K562 (cell line): ENCODE measurements at regions not wholly inside any gene's neighbourhood (a gene's known extent, or its start where the extent isn't known, plus 50 kb on each side); places are given as distances from the start of the nearest gene placed in this dataset.

Experiments
- ATAC-seq: fragments of 200-7000 bp; cut with Tn5 transposase; 3 replicates; pipeline ENCODE4 v1.9.1; 2020; ENCODE audit warnings: moderate library complexity
- BruUV-seq: library from RNA; stranded (reverse); fragments of 400-500 nt; replicated peaks from 2 replicates; lab custom pipeline; 2021; lab: Mats Ljungman, UMichigan
- CTCF ChIA-PET: fragments of 300-600 bp; formaldehyde crosslinking; extraction: SDS; loops from one replicate; lab custom pipeline; 2021; ENCODE audit warnings: low intra/inter-chr PET ratio; lab: Yijun Ruan, JAX
- POLR2A ChIA-PET: fragments of 300-600, 350-650 bp; sonication (Branson Sonifier 250); formaldehyde crosslinking; extraction: SDS; loops from one replicate; lab custom pipeline; 2021; ENCODE audit warnings: antibody characterized with exemption, inconsistent platforms; lab: Yijun Ruan, JAX
- DNase-seq, 4 experiments: peaks; one replicate each; pipeline versions ENCODE4 v3.0.0 to v3.0.0-alpha.2; 2011 to 2018; ENCODE audit warnings: low spot score in 3 of 4, mixed read lengths in 3 of 4; ENCODE audit errors: extremely low read depth in 1 of 4
- FAIRE-seq: peaks from 2 replicates; lab custom pipeline; 2011; peaks lifted over from hg19 to GRCh38; lab: Jason Lieb, UNC
- H2AFZ ChIP-seq: 2 replicates; pipeline ENCODE4 v1.6.0; 2011; ENCODE audit warnings: low read depth, low read length, control low read depth, inconsistent platforms
- H3K27ac ChIP-seq: fragments of 200-600 bp; 3 replicates; pipeline ENCODE4 v1.8.0; 2011; ENCODE audit warnings: low read depth, mild to moderate bottlenecking, control low read depth, inconsistent platforms, low read length, moderate library complexity, mixed read lengths; ENCODE audit errors: extremely low read depth
- H3K27me3 ChIP-seq, 2 experiments: fragments of 300-600 bp in 1 of 2; 2 replicates in 1 of 2; 3 replicates in 1 of 2; pipeline versions ENCODE4 v1.6.0 to v1.8.0; 2011; ENCODE audit warnings: inconsistent platforms in 2 of 2, low read length in 2 of 2, mild to moderate bottlenecking in 1 of 2, mixed read lengths in 1 of 2, moderate library complexity in 1 of 2; ENCODE audit not compliant: control insufficient read depth in 2 of 2, insufficient read depth in 2 of 2
- H3K36me3 ChIP-seq: fragments of 300-600 bp; 3 replicates; pipeline ENCODE4 v1.8.0; 2011; ENCODE audit warnings: mild to moderate bottlenecking, low read length, inconsistent platforms; ENCODE audit not compliant: control insufficient read depth, insufficient read depth
- H3K4me1 ChIP-seq, 2 experiments: fragments of 200-600 bp in 1 of 2; replicated peaks in 1 of 2; 2 replicates in 1 of 2; 3 replicates in 1 of 2; pipeline versions ENCODE4 v1.5.1 to v1.8.0; 2011; ENCODE audit warnings: inconsistent platforms in 2 of 2, low read length in 2 of 2, mild to moderate bottlenecking in 1 of 2, mixed read lengths in 1 of 2, moderate library complexity in 1 of 2; ENCODE audit not compliant: control insufficient read depth in 2 of 2, insufficient read depth in 2 of 2
- H3K4me2 ChIP-seq: 2 replicates; pipeline ENCODE4 v1.6.1; 2011; ENCODE audit warnings: low read length, control low read depth, inconsistent platforms, mixed read lengths; ENCODE audit not compliant: insufficient read depth
- H3K4me3 ChIP-seq: fragments of 200-600 bp; sonication (generic), shearing (Covaris generic); 2 replicates; pipeline ENCODE4 v1.5.1; 2016; ENCODE audit warnings: control low read depth, inconsistent platforms
- H3K79me2 ChIP-seq: fragments of 200-600 bp; 3 replicates; pipeline ENCODE4 v1.8.0; 2011; ENCODE audit warnings: low read length, inconsistent platforms; ENCODE audit not compliant: control insufficient read depth, insufficient read depth
- H3K9ac ChIP-seq, 2 experiments: 2 replicates each; pipeline versions ENCODE4 v1.6.0 to v1.6.1; 2011; ENCODE audit warnings: low read depth in 2 of 2, low read length in 2 of 2, control low read depth in 1 of 2, inconsistent platforms in 1 of 2, mild to moderate bottlenecking in 1 of 2, mixed read lengths in 1 of 2; ENCODE audit not compliant: insufficient read depth in 1 of 2
- H3K9me1 ChIP-seq: one replicate; pipeline ENCODE4 v1.6.0; 2011; ENCODE audit warnings: inconsistent platforms, mild to moderate bottlenecking, low read length, moderate library complexity; ENCODE audit not compliant: control insufficient read depth, insufficient read depth
- H3K9me3 ChIP-seq: replicated peaks from 2 replicates; pipeline ENCODE4 v1.5.1; 2011; ENCODE audit warnings: low read depth, low read length, inconsistent platforms; ENCODE audit not compliant: control insufficient read depth, insufficient read depth
- H4K20me1 ChIP-seq: replicated peaks from 2 replicates; pipeline ENCODE4 v1.6.1; 2011; ENCODE audit warnings: low read length, inconsistent platforms, mixed read lengths; ENCODE audit not compliant: control insufficient read depth, insufficient read depth
- BCL6 ChIP-seq: fragments of 250-450 bp; sonication (Bioruptor Pico); IDR thresholded peaks from 2 replicates; pipeline ENCODE4 v1.4.0; 2020
- CBX5 ChIP-seq: IDR thresholded peaks from 2 replicates; pipeline ENCODE4 v1.6.1; 2014; ENCODE audit warnings: low read depth, borderline replicate concordance
- CC2D1A ChIP-seq: fragments of 450-650 bp; IDR thresholded peaks from 2 replicates; pipeline ENCODE4 v1.6.1; 2017; ENCODE audit warnings: mild to moderate bottlenecking
- JUN ChIP-seq, 2 experiments: sonication (generic) in 1 of 2; formaldehyde crosslinking in 1 of 2; IDR thresholded peaks; 2 replicates each; pipeline versions ENCODE4 v1.6.1 to v1.8.0; 2012 to 2022; ENCODE audit warnings: borderline replicate concordance in 2 of 2, mild to moderate bottlenecking in 2 of 2, improper control_type of control experiment in 1 of 2, low read depth in 1 of 2, low read length in 1 of 2, missing genetic modification reagents in 1 of 2
- ZC3H4 ChIP-seq: sonication (generic); formaldehyde crosslinking; IDR thresholded peaks from 2 replicates; pipeline ENCODE4 v1.9.0; 2021; ENCODE audit warnings: missing genetic modification reagents, borderline replicate concordance
- ZNF583 ChIP-seq: fragments of 250-450 bp; sonication (Bioruptor Pico); IDR thresholded peaks from 2 replicates; pipeline ENCODE4 v1.4.0; 2020
- WGBS: fragments of 100-300 bp; shearing (Covaris generic); methylation state at CpG from one replicate; pipeline ENCODE4 v1.1.6; 2016; ENCODE audit warnings: low coverage, mixed read lengths; ENCODE audit not compliant: insufficient coverage; ENCODE audit errors: missing lambda C conversion rate; 5-methylcytosine and 5-hydroxymethylcytosine counted together
- in situ Hi-C: fragments of 300-500 bp; cut with MboI; formaldehyde crosslinking; loops from 4 replicates; pipeline ENCODE4 v1.15.0; 2018; ENCODE audit warnings: inconsistent platforms, mixed read lengths
- intact Hi-C: fragments of 100-400 bp; cut with micrococcal nuclease; formaldehyde crosslinking; loops from 2 replicates; pipeline ENCODE4 v1.14.2; 2022
- TF ChIP-seq, protein P1 (sequence below): fragments of 200-800 bp; sonication (Bioruptor generic); IDR thresholded peaks from 2 replicates; pipeline ENCODE4 v1.6.1; 2016; ENCODE audit warnings: missing genetic modification characterization, missing compliant biosample characterization
- TF ChIP-seq, protein P2 (sequence below): fragments of 450-650 bp; IDR thresholded peaks from 2 replicates; pipeline ENCODE4 v1.6.1; 2017; ENCODE audit warnings: antibody characterized with exemption, mild to moderate bottlenecking

DNA sequence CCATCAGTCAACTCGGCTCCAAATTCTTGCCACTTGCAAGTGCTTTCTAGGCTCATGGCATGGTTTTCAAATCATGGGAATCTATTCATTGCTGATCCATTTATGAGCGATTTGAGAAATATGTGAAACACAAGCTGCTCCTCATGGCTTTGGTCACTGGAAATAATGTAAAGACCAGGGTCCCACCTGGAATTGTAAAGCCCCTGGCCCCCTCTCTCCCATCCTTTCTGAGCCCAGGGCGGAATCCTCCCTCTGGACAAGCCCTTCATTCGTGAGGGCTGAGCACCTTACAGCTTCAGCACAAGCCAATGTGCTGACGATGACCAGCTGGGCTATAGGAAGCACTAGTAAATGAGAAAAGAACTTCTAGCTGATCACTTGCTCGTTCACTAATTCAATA, 96.0 kb downstream of the RNASET2 start:
- Histone ChIP-seq H3K9ac (no peak overlapping the region), H3K36me3 (no peaks in the 10 kb centered on the region), H4K20me1 (no peaks in the 10 kb centered on the region), H3K4me3 (no peak overlapping the region), H3K4me2 (no peak overlapping the region), H3K9me1 (no peaks in the 10 kb centered on the region), H3K27ac (no peak overlapping the region)
- BruUV-seq, result no TSS peak
- FAIRE-seq (no peak), ATAC-seq (no peak)
- POLR2A ChIA-PET, result no interaction called here
- intact Hi-C loops, result no loop called here
- WGBS, result 2% methylated on average over 6 of the region's 6 CpGs
- TF ChIP-seq CC2D1A (no peak), CBX5 (no peak), JUN (IDR thresholded peaks at IDR 0.05; ENCODE audit: borderline replicate concordance, low read depth, low read length) (no peak), JUN (CRISPR knock-in tag; IDR thresholded peaks at IDR 0.05; ENCODE audit: borderline replicate concordance) (no peak), ZNF583 (CRISPR knock-in tag) (no peak), BCL6 (CRISPR knock-in tag) (no peak), ZC3H4 (CRISPR knock-in tag) (no peak)
- TF ChIP-seq, protein P1, sequence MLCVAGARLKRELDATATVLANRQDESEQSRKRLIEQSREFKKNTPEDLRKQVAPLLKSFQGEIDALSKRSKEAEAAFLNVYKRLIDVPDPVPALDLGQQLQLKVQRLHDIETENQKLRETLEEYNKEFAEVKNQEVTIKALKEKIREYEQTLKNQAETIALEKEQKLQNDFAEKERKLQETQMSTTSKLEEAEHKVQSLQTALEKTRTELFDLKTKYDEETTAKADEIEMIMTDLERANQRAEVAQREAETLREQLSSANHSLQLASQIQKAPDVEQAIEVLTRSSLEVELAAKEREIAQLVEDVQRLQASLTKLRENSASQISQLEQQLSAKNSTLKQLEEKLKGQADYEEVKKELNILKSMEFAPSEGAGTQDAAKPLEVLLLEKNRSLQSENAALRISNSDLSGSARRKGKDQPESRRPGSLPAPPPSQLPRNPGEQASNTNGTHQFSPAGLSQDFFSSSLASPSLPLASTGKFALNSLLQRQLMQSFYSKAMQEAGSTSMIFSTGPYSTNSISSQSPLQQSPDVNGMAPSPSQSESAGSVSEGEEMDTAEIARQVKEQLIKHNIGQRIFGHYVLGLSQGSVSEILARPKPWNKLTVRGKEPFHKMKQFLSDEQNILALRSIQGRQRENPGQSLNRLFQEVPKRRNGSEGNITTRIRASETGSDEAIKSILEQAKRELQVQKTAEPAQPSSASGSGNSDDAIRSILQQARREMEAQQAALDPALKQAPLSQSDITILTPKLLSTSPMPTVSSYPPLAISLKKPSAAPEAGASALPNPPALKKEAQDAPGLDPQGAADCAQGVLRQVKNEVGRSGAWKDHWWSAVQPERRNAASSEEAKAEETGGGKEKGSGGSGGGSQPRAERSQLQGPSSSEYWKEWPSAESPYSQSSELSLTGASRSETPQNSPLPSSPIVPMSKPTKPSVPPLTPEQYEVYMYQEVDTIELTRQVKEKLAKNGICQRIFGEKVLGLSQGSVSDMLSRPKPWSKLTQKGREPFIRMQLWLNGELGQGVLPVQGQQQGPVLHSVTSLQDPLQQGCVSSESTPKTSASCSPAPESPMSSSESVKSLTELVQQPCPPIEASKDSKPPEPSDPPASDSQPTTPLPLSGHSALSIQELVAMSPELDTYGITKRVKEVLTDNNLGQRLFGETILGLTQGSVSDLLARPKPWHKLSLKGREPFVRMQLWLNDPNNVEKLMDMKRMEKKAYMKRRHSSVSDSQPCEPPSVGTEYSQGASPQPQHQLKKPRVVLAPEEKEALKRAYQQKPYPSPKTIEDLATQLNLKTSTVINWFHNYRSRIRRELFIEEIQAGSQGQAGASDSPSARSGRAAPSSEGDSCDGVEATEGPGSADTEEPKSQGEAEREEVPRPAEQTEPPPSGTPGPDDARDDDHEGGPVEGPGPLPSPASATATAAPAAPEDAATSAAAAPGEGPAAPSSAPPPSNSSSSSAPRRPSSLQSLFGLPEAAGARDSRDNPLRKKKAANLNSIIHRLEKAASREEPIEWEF (CRISPR knock-in tag), result no peak
- TF ChIP-seq, protein P2, sequence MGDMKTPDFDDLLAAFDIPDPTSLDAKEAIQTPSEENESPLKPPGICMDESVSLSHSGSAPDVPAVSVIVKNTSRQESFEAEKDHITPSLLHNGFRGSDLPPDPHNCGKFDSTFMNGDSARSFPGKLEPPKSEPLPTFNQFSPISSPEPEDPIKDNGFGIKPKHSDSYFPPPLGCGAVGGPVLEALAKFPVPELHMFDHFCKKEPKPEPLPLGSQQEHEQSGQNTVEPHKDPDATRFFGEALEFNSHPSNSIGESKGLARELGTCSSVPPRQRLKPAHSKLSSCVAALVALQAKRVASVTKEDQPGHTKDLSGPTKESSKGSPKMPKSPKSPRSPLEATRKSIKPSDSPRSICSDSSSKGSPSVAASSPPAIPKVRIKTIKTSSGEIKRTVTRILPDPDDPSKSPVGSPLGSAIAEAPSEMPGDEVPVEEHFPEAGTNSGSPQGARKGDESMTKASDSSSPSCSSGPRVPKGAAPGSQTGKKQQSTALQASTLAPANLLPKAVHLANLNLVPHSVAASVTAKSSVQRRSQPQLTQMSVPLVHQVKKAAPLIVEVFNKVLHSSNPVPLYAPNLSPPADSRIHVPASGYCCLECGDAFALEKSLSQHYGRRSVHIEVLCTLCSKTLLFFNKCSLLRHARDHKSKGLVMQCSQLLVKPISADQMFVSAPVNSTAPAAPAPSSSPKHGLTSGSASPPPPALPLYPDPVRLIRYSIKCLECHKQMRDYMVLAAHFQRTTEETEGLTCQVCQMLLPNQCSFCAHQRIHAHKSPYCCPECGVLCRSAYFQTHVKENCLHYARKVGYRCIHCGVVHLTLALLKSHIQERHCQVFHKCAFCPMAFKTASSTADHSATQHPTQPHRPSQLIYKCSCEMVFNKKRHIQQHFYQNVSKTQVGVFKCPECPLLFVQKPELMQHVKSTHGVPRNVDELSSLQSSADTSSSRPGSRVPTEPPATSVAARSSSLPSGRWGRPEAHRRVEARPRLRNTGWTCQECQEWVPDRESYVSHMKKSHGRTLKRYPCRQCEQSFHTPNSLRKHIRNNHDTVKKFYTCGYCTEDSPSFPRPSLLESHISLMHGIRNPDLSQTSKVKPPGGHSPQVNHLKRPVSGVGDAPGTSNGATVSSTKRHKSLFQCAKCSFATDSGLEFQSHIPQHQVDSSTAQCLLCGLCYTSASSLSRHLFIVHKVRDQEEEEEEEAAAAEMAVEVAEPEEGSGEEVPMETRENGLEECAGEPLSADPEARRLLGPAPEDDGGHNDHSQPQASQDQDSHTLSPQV, result no peak
- TF ChIP-seq, all 486 proteins: peak for 0
- CTCF ChIA-PET, result no interaction called here
- Histone ChIP-seq H2AFZ (no peak overlapping the region), H3K4me1 (peaks cover 0 to 9% of the 10 kb centered on the region in 2 experiments; a peak in 1 of 5 replicates), H3K79me2 (no peaks in the 10 kb centered on the region), H3K9me3 (no peaks in the 10 kb centered on the region), H3K27me3 (peaks cover 10 to 35% of the 10 kb centered on the region in 2 experiments)
- DNase-seq, result no peak
- in situ Hi-C loops, result no loop called here
